ENCODE measurements at regions not wholly inside any gene's neighbourhood (a gene's known extent, or its start where the extent isn't known, plus 50 kb on each side); places are given as distances from the start of the nearest gene placed in this dataset.

DNA sequence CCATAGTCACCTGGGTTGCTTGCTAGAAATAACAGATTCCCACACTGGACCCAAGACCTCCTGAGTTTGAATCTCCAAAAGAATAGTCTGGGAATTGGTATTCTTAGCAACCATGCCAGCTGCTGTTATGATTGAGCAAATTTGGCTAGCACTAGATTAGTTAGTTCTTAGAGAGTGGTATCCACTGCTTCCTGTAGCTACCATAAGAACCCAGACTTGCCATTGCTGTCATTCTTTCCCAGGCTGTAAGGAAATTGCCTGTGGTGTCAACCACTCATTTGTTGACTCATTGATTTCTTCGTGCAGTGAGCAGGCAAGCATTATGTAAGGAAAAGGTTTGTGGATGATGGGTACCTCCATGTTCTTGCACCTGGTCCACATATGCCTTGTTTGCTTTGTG is 201.8 kb upstream of the RGS6 start:
- TF ChIP-seq, protein P1, sequence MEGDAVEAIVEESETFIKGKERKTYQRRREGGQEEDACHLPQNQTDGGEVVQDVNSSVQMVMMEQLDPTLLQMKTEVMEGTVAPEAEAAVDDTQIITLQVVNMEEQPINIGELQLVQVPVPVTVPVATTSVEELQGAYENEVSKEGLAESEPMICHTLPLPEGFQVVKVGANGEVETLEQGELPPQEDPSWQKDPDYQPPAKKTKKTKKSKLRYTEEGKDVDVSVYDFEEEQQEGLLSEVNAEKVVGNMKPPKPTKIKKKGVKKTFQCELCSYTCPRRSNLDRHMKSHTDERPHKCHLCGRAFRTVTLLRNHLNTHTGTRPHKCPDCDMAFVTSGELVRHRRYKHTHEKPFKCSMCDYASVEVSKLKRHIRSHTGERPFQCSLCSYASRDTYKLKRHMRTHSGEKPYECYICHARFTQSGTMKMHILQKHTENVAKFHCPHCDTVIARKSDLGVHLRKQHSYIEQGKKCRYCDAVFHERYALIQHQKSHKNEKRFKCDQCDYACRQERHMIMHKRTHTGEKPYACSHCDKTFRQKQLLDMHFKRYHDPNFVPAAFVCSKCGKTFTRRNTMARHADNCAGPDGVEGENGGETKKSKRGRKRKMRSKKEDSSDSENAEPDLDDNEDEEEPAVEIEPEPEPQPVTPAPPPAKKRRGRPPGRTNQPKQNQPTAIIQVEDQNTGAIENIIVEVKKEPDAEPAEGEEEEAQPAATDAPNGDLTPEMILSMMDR (IDR thresholded peaks at IDR 0.05 in 4 of 5, conservative IDR thresholded peaks at IDR 0.05 in 1 of 5), result no peak
- no peak for TF ChIP-seq POLR2A (IDR thresholded peaks at IDR 0.05)

All from gastrocnemius medialis (tissue), 4 donors.